PC-3 (cell line): ENCODE measurements at regions not wholly inside any gene's neighbourhood (a gene's known extent, or its start where the extent isn't known, plus 50 kb on each side); places are given as distances from the start of the nearest gene placed in this dataset.
"Not testable (repeated sequence)": the region's sequence is repeated elsewhere in the genome, so short reads cannot be mapped to it uniquely, and the experiment has no call there.

Experiments
- ATAC-seq: fragments of 200-7000 bp; cut with Tn5 transposase; 2 replicates; pipeline ENCODE4 v1.9.1; 2020; ENCODE audit warnings: mild to moderate bottlenecking, moderate library complexity
- BruUV-seq: library from RNA; stranded (reverse); fragments of 400-500 nt; replicated peaks from 2 replicates; lab custom pipeline; 2021; lab: Mats Ljungman, UMichigan
- CTCF ChIA-PET: fragments of 300-600 bp; sonication (Branson Sonifier 250); formaldehyde crosslinking; loops from one replicate; lab custom pipeline; 2022; ENCODE audit warnings: antibody characterized with exemption; lab: Charles Lee
- POLR2A ChIA-PET: fragments of 300-600 bp; sonication (Branson Sonifier 250); formaldehyde crosslinking; loops from one replicate; lab custom pipeline; 2022; ENCODE audit warnings: antibody characterized with exemption; ENCODE audit not compliant: unreplicated experiment; lab: Charles Lee
- DNase-seq: peaks from one replicate; pipeline ENCODE4 v3.0.0-alpha.2; 2015
- H2AFZ ChIP-seq: fragments of 300-600 bp; sonication (generic); 2 replicates; pipeline ENCODE4 v1.6.0; 2016; ENCODE audit warnings: antibody characterized with exemption, low read length
- H3F3A ChIP-seq: fragments of 300-600 bp; sonication (generic); one replicate; pipeline ENCODE4 v1.6.0; 2017; ENCODE audit warnings: antibody characterized with exemption, low read length, control low read depth, mild to moderate bottlenecking; ENCODE audit not compliant: unreplicated experiment
- H3K27ac ChIP-seq: fragments of 300-600 bp; sonication (generic); 2 replicates; pipeline ENCODE4 v1.5.1; 2016; ENCODE audit warnings: mild to moderate bottlenecking, low read length
- H3K27me3 ChIP-seq: fragments of 300-600 bp; sonication (generic); 2 replicates; pipeline ENCODE4 v1.6.1; 2016; ENCODE audit warnings: low read length, mixed read lengths
- H3K36me3 ChIP-seq: fragments of 300-600 bp; sonication (generic); 2 replicates; pipeline ENCODE4 v1.6.1; 2016; ENCODE audit warnings: low read depth, mixed run types, low read length, mixed read lengths
- H3K4me1 ChIP-seq: fragments of 300-600 bp; sonication (generic); 2 replicates; pipeline ENCODE4 v1.5.1; 2016; ENCODE audit warnings: low read length; ENCODE audit not compliant: insufficient read depth
- H3K4me2 ChIP-seq: fragments of 300-600 bp; sonication (generic); 2 replicates; pipeline ENCODE4 v1.6.0; 2016; ENCODE audit warnings: low read length
- H3K4me3 ChIP-seq: fragments of 300-600 bp; sonication (generic); 2 replicates; pipeline ENCODE4 v1.5.1; 2016; ENCODE audit warnings: mild to moderate bottlenecking, low read length, mixed read lengths
- H3K79me2 ChIP-seq: fragments of 300-600 bp; sonication (generic); 2 replicates; pipeline ENCODE4 v1.6.1; 2017; ENCODE audit warnings: low read length, mixed read lengths
- H3K9ac ChIP-seq: fragments of 300-600 bp; sonication (generic); 2 replicates; pipeline ENCODE4 v1.6.0; 2016; ENCODE audit warnings: mild to moderate bottlenecking, low read length
- H3K9me2 ChIP-seq: fragments of 300-600 bp; sonication (generic); replicated peaks from 2 replicates; pipeline ENCODE4 v1.6.1; 2016; ENCODE audit warnings: mixed run types, low read length, mixed read lengths
- H3K9me3 ChIP-seq: fragments of 300-600 bp; sonication (generic); 2 replicates; pipeline ENCODE4 v1.6.1; 2016; ENCODE audit warnings: low read length, mixed read lengths
- H4K20me1 ChIP-seq: fragments of 300-600 bp; sonication (generic); 2 replicates; pipeline ENCODE4 v1.6.1; 2016; ENCODE audit warnings: low read length, mixed read lengths
- EZH2 ChIP-seq: fragments of 300-600 bp; sonication (generic); IDR thresholded peaks from one replicate; pipeline ENCODE4 v1.6.1; 2017; ENCODE audit warnings: antibody characterized with exemption, mild to moderate bottlenecking, low read length; ENCODE audit not compliant: unreplicated experiment
- EZH2phosphoT487 ChIP-seq: fragments of 300-600 bp; sonication (generic); IDR thresholded peaks from 2 replicates; pipeline ENCODE4 v1.6.1; 2018; ENCODE audit warnings: mild to moderate bottlenecking, antibody characterized with exemption, low read length, borderline replicate concordance
- intact Hi-C: fragments of 100-400 bp; cut with micrococcal nuclease; formaldehyde crosslinking; loops from 2 replicates; pipeline ENCODE4 v1.9.0; 2023
- TF ChIP-seq, protein P1 (sequence below): fragments of 300-600 bp; sonication (generic); conservative IDR thresholded peaks from 2 replicates; pipeline ENCODE4 v1.5.1; 2017; ENCODE audit warnings: antibody characterized with exemption, low read depth, mild to moderate bottlenecking, low read length

DNA sequence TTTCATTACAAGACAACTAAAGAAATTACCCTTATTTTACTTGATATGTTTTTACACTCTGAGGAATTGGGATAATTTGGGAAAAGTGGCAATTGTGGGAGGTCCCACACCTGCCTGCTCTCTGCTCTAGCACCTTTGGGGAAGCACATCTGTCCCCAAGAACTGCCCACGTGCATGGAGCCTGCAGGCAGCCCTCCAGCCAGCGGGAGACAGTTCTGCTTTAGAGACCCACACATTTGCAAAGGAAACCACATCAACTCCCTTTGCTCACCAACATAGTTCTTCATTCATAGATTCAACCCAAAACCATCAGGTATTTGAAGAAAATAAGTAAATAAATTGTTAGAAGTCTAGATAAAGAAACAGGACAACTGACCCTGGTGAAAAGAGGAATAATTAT lies 239.9 kb upstream of the ID2 start:
- ChIA-PET POLR2A (no interaction called here), CTCF (no interaction called here)
- Histone ChIP-seq H3K27ac (no peak overlapping the region), H3K4me1 (peaks cover 14% of the 10 kb centered on the region), H3F3A (no peaks in the 10 kb centered on the region), H3K9me2 (no peaks in the 10 kb centered on the region), H3K9me3 (no peaks in the 10 kb centered on the region), H3K4me2 (no peak overlapping the region), H3K79me2 (no peaks in the 10 kb centered on the region), H3K9ac (no peak overlapping the region), H3K36me3 (no peaks in the 10 kb centered on the region), H4K20me1 (no peaks in the 10 kb centered on the region), H2AFZ (no peak overlapping the region), H3K27me3 (no peaks in the 10 kb centered on the region), H3K4me3 (no peak overlapping the region)
- ATAC-seq (no peak), DNase-seq (no peak)
- BruUV-seq, result no TSS peak
- intact Hi-C loops, result loop anchor here (10.0 kb wide), 1 partner anchor 163 kb away; no protein-coding TSS in a partner anchor
- TF ChIP-seq EZH2phosphoT487, result no peak

DNA sequence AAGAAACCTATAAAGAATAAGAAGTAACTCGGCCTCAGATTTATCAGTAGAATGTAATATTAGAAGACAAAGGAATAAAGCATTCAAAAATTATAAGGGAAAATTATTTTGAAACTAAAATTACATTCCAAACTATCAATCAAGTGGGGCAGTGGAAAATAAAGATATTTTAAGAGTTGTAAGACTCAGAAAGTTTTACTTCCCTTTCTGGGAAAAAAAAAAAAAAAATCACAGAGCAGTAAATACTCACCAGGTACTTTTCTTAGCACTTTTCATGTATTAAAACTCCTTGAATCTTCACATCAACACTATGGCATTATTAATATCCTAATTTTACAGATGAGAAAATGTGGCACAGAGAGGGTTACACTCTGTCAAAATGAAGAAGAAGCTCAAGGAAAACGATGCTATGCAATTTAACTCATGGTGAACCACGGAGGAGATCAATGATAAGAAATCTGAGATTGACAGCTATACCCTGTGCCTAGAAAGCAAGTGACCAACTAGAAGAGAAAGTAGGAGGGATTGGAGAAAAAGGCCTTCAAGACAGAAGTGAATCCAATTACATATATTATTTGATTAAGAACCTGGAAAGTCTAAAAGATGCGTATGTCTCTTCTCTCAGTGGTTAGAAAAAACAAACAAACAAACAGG lies 238.9 kb upstream of the ID2 start:
- no peaks in the 10 kb centered on the region for H3K9me2 ChIP-seq
- no peaks in the 10 kb centered on the region for H4K20me1 ChIP-seq
- TF ChIP-seq, protein P1, sequence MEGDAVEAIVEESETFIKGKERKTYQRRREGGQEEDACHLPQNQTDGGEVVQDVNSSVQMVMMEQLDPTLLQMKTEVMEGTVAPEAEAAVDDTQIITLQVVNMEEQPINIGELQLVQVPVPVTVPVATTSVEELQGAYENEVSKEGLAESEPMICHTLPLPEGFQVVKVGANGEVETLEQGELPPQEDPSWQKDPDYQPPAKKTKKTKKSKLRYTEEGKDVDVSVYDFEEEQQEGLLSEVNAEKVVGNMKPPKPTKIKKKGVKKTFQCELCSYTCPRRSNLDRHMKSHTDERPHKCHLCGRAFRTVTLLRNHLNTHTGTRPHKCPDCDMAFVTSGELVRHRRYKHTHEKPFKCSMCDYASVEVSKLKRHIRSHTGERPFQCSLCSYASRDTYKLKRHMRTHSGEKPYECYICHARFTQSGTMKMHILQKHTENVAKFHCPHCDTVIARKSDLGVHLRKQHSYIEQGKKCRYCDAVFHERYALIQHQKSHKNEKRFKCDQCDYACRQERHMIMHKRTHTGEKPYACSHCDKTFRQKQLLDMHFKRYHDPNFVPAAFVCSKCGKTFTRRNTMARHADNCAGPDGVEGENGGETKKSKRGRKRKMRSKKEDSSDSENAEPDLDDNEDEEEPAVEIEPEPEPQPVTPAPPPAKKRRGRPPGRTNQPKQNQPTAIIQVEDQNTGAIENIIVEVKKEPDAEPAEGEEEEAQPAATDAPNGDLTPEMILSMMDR, result no peak
- H3K4me3 ChIP-seq, result no peak overlapping the region
- no TSS peak for BruUV-seq
- H3K79me2 ChIP-seq, result no peaks in the 10 kb centered on the region
- peaks cover 20% of the 10 kb centered on the region for H3K4me1 ChIP-seq
- intact Hi-C loops, result loop anchor here (10.0 kb wide), 1 partner anchor 162 kb away; no protein-coding TSS in a partner anchor
- H3K9ac ChIP-seq, result no peak overlapping the region
- ATAC-seq, result no peak
- no peak overlapping the region for H3K27ac ChIP-seq
- no peak for DNase-seq
- no peaks in the 10 kb centered on the region for H3K36me3 ChIP-seq
- H3K4me2 ChIP-seq, result no peak overlapping the region
- H2AFZ ChIP-seq, result no peak overlapping the region
- H3K27me3 ChIP-seq, result no peaks in the 10 kb centered on the region
- H3K9me3 ChIP-seq, result no peaks in the 10 kb centered on the region
- no peaks in the 10 kb centered on the region for H3F3A ChIP-seq
- ChIA-PET CTCF (no interaction called here), POLR2A (no interaction called here)

DNA sequence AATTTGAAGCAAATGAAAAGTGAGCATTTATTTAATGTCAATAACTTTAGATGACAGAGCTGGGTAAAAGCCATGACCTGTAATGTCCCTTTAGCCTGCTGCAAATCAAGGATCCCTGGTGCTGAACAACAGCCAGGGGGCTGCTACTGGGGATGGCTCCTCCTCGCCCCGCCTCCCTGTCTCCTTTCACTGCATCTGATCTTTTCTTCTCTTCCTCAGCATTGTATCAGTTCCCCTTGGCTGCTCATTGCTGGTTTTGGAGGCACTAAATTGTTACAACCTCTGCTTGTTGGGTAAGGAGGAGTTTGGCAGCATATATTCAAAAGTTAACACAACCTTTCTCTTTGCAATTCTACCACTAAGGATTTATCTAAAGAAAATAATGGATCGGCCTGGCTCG lies 236.3 kb upstream of the ID2 start:
- Histone ChIP-seq H3K9me3 (no peaks in the 10 kb centered on the region), H3K4me3 (no peak overlapping the region), H3K36me3 (no peaks in the 10 kb centered on the region), H3K9ac (no peak overlapping the region), H3K4me2 (no peak overlapping the region), H2AFZ (no peak overlapping the region), H3F3A (no peaks in the 10 kb centered on the region), H4K20me1 (no peaks in the 10 kb centered on the region), H3K4me1 (peaks cover 28% of the 10 kb centered on the region), H3K27me3 (no peaks in the 10 kb centered on the region), H3K79me2 (no peaks in the 10 kb centered on the region), H3K9me2 (no peaks in the 10 kb centered on the region), H3K27ac (no peak overlapping the region)
- ChIA-PET CTCF (no interaction called here), POLR2A (interaction anchor here (0.5 kb wide), 1 partner anchor 133 kb away, joined by 6 read pairs; no protein-coding TSS in a partner anchor)
- no TSS peak for BruUV-seq
- ATAC-seq (no peak), DNase-seq (no peak)
- intact Hi-C loops, result loop anchor here (10.0 kb wide), 1 partner anchor 159 kb away; no protein-coding TSS in a partner anchor
- TF ChIP-seq EZH2phosphoT487, result no peak
- TF ChIP-seq EZH2, result no peak

DNA sequence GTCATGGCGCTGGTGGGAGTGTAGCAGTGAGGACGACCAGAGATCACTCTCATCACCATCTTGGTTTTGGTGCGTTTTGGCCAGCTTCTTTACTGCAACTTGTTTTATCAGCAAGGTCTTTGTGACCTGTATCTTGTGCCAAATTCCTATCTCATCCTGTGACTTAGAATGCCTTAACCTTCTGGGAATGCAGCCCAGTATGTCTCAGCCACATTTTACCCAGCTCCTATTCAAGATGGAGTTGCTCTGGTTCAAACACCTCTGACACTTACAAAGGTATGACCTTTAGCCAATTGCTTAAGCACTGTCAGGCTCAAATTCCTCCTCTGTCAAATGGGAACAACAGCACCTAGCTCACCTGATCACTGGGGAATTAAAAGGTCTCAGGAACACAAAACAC lies 235.1 kb upstream of the ID2 start:
- H3K79me2 ChIP-seq, H2AFZ ChIP-seq, H3K4me3 ChIP-seq, H3K27me3 ChIP-seq, ATAC-seq, H3K9me2 ChIP-seq, H4K20me1 ChIP-seq, POLR2A ChIA-PET, H3F3A ChIP-seq, H3K36me3 ChIP-seq, H3K9me3 ChIP-seq, CTCF ChIA-PET, BruUV-seq: not testable (repeated sequence)
- Histone ChIP-seq H3K9ac (0 out of 2 replicates have a peak overlapping the region, but pooled peaks have one; percentile 2), H3K27ac (peak overlapping the region; percentile 71), H3K4me2 (0 out of 2 replicates have a peak overlapping the region, but pooled peaks have one; percentile 29), H3K4me1 (peaks cover 28% of the 10 kb centered on the region)
- peak; percentile 69 for DNase-seq
- intact Hi-C loops, result loop anchor here (2.0 to 10.0 kb wide), 2 partner anchors 54 to 158 kb away; no protein-coding TSS in a partner anchor
